Trophoblast cell (in vitro differentiated cells and primary cell): ENCODE measurements at regions not wholly inside any gene's neighbourhood (a gene's known extent, or its start where the extent isn't known, plus 50 kb on each side); places are given as distances from the start of the nearest gene placed in this dataset.

Source experiments
- DNase-seq, 2 donors: peaks; one replicate each; pipeline ENCODE4 v3.0.0-alpha.2; 2016
- H2AFZ ChIP-seq: 2 replicates; pipeline ENCODE4 v1.6.1; 2013; ENCODE audit warnings: low read length, moderate library complexity, mild to moderate bottlenecking; ENCODE audit not compliant: insufficient read depth, poor library complexity
- H2AK5ac ChIP-seq: 2 replicates; pipeline ENCODE4 v1.6.1; 2013; ENCODE audit warnings: mild to moderate bottlenecking, low read length
- H2BK120ac ChIP-seq: 2 replicates; pipeline ENCODE4 v1.6.1; 2013; ENCODE audit warnings: low read length, mild to moderate bottlenecking, moderate library complexity; ENCODE audit not compliant: insufficient read depth, poor library complexity
- H2BK12ac ChIP-seq: 2 replicates; pipeline ENCODE4 v1.6.1; 2013; ENCODE audit warnings: mild to moderate bottlenecking, low read length, moderate library complexity
- H2BK5ac ChIP-seq: 2 replicates; pipeline ENCODE4 v1.6.1; 2013; ENCODE audit warnings: low read length, low read depth, moderate library complexity, mild to moderate bottlenecking; ENCODE audit not compliant: poor library complexity
- H3K14ac ChIP-seq: 2 replicates; pipeline ENCODE4 v1.6.1; 2013; ENCODE audit warnings: mild to moderate bottlenecking, low read length
- H3K18ac ChIP-seq: 2 replicates; pipeline ENCODE4 v1.6.1; 2013; ENCODE audit warnings: mild to moderate bottlenecking, low read length
- H3K23ac ChIP-seq: 2 replicates; pipeline ENCODE4 v1.6.1; 2013; ENCODE audit warnings: low read length
- H3K27ac ChIP-seq: 2 replicates; pipeline ENCODE4 v1.5.1; 2013; ENCODE audit warnings: low read depth, mild to moderate bottlenecking, inconsistent platforms, low read length, moderate library complexity
- H3K27me3 ChIP-seq: 2 replicates; pipeline ENCODE4 v1.6.1; 2013; ENCODE audit warnings: inconsistent platforms, mild to moderate bottlenecking, low read length, moderate library complexity; ENCODE audit not compliant: insufficient read depth
- H3K36me3 ChIP-seq, 2 experiments: 1 replicate in 1 of 2; 2 replicates in 1 of 2; pipeline ENCODE4 v1.6.1; 2013; ENCODE audit warnings: low read length in 2 of 2, mild to moderate bottlenecking in 2 of 2, moderate library complexity in 1 of 2; ENCODE audit not compliant: insufficient read depth in 2 of 2, control insufficient read depth in 1 of 2
- H3K4ac ChIP-seq: 2 replicates; pipeline ENCODE4 v1.6.1; 2013; ENCODE audit warnings: low read depth, mild to moderate bottlenecking, low read length, moderate library complexity
- H3K4me1 ChIP-seq, 2 experiments: 1 replicate in 1 of 2; 2 replicates in 1 of 2; pipeline ENCODE4 v1.6.1; 2013; ENCODE audit warnings: low read length in 2 of 2, mild to moderate bottlenecking in 2 of 2, moderate library complexity in 1 of 2; ENCODE audit not compliant: insufficient read depth in 2 of 2, control insufficient read depth in 1 of 2
- H3K4me2 ChIP-seq: 2 replicates; pipeline ENCODE4 v1.6.1; 2013; ENCODE audit warnings: inconsistent platforms, mild to moderate bottlenecking, low read length, moderate library complexity
- H3K4me3 ChIP-seq: 2 replicates; pipeline ENCODE4 v1.5.1; 2013; ENCODE audit warnings: mild to moderate bottlenecking, low read depth, low read length, inconsistent platforms
- H3K79me1 ChIP-seq: one replicate; pipeline ENCODE4 v1.6.1; 2013; ENCODE audit warnings: low read length
- H3K79me2 ChIP-seq: 2 replicates; pipeline ENCODE4 v1.6.1; 2013; ENCODE audit warnings: low read length, mild to moderate bottlenecking; ENCODE audit not compliant: control insufficient read depth, insufficient read depth, poor library complexity
- H3K9ac ChIP-seq: 2 replicates; pipeline ENCODE4 v1.6.1; 2013; ENCODE audit warnings: mild to moderate bottlenecking, low read length
- H3K9me3 ChIP-seq: 2 replicates; pipeline ENCODE4 v1.6.1; 2013; ENCODE audit warnings: low read depth, mild to moderate bottlenecking, control low read depth, inconsistent platforms, low read length; ENCODE audit not compliant: insufficient read depth
- H4K12ac ChIP-seq: 2 replicates; pipeline ENCODE4 v1.6.1; 2013; ENCODE audit warnings: low read depth, mild to moderate bottlenecking, low read length, moderate library complexity
- H4K8ac ChIP-seq: 2 replicates; pipeline ENCODE4 v1.6.1; 2013; ENCODE audit warnings: low read depth, mild to moderate bottlenecking, low read length, moderate library complexity
- H4K91ac ChIP-seq: one replicate; pipeline ENCODE4 v1.6.1; 2013; ENCODE audit warnings: low read depth, mild to moderate bottlenecking, low read length, moderate library complexity
- WGBS: extraction: QIAGEN DNeasy Blood & Tissue Kit; methylation state at CpG from one replicate; pipeline ENCODE4 v1.1.7; 2013; ENCODE audit warnings: missing lambda C conversion rate; ENCODE audit not compliant: insufficient read length, insufficient coverage; ENCODE audit errors: extremely low coverage; 5-methylcytosine and 5-hydroxymethylcytosine counted together

GRCh38 chr12:89796798-89797382 is 88.3 kb upstream of the ATP2B1 start:
- no peak for DNase-seq
- no CpG with 5 or more reads among the region's 1 CpG for WGBS
- H3K4me1 ChIP-seq: peaks cover 0 to 2% of the 10 kb centered on the region in 2 experiments
- no peaks in the 10 kb centered on the region for H3K27me3 ChIP-seq
- H3K23ac ChIP-seq: no peak overlapping the region
- H3K4ac ChIP-seq: no peak overlapping the region
- H4K91ac ChIP-seq: peak overlapping the region; percentile 10
- H3K4me2 ChIP-seq: no peak overlapping the region
- H3K9me3 ChIP-seq: no peaks in the 10 kb centered on the region
- H2BK5ac ChIP-seq: no peak overlapping the region
- no peak overlapping the region for H3K18ac ChIP-seq
- H3K36me3 ChIP-seq: no peaks in the 10 kb centered on the region
- no peak overlapping the region for H2AK5ac ChIP-seq
- no peak overlapping the region for H4K12ac ChIP-seq
- no peak overlapping the region for H2BK120ac ChIP-seq
- H3K9ac ChIP-seq: no peak overlapping the region
- peaks cover 3% of the 10 kb centered on the region for H3K79me1 ChIP-seq
- no peak overlapping the region for H2AFZ ChIP-seq
- H4K8ac ChIP-seq: no peak overlapping the region
- no peak overlapping the region for H3K14ac ChIP-seq
- no peak overlapping the region for H3K27ac ChIP-seq
- no peak overlapping the region for H3K4me3 ChIP-seq
- H3K79me2 ChIP-seq: no peaks in the 10 kb centered on the region
- no peak overlapping the region for H2BK12ac ChIP-seq

- H2AFZ ChIP-seq: no peak overlapping the region
- H3K79me1 ChIP-seq: no peaks in the 10 kb centered on the region
- no peak overlapping the region for H3K4me2 ChIP-seq
- no peaks in the 10 kb centered on the region for H3K4me1 ChIP-seq
- no peak overlapping the region for H3K14ac ChIP-seq
- H2BK120ac ChIP-seq: no peak overlapping the region
- H3K9ac ChIP-seq: no peak overlapping the region
- DNase-seq: no peak
- H3K18ac ChIP-seq: no peak overlapping the region
- H3K9me3 ChIP-seq: no peaks in the 10 kb centered on the region
- H4K12ac ChIP-seq: no peak overlapping the region
- H4K8ac ChIP-seq: no peak overlapping the region
- H3K4me3 ChIP-seq: no peak overlapping the region
- H2BK12ac ChIP-seq: no peak overlapping the region
- H2AK5ac ChIP-seq: no peak overlapping the region
- no peaks in the 10 kb centered on the region for H3K36me3 ChIP-seq
- no peaks in the 10 kb centered on the region for H3K79me2 ChIP-seq
- H3K27me3 ChIP-seq: no peaks in the 10 kb centered on the region
- H3K4ac ChIP-seq: no peak overlapping the region
- no peak overlapping the region for H4K91ac ChIP-seq
- H2BK5ac ChIP-seq: no peak overlapping the region
- H3K27ac ChIP-seq: no peak overlapping the region
- H3K23ac ChIP-seq: no peak overlapping the region
Measured at GRCh38 chr12:89793946-89794345, 85.3 kb upstream of the ATP2B1 start.

- no peak overlapping the region for H2BK12ac ChIP-seq
- H3K4me3 ChIP-seq: no peak overlapping the region
- no peak overlapping the region for H2AK5ac ChIP-seq
- H3K4me2 ChIP-seq: no peak overlapping the region
- DNase-seq: peak; percentile 66 to 90
- H2BK120ac ChIP-seq: no peak overlapping the region
- no peak overlapping the region for H4K91ac ChIP-seq
- H2BK5ac ChIP-seq: peak overlapping the region; percentile 31
- H3K18ac ChIP-seq: no peak overlapping the region
- H3K79me1 ChIP-seq: no peaks in the 10 kb centered on the region
- no peak overlapping the region for H4K8ac ChIP-seq
- no peaks in the 10 kb centered on the region for H3K79me2 ChIP-seq
- H3K23ac ChIP-seq: no peak overlapping the region
- no peak overlapping the region for H3K14ac ChIP-seq
- no peak overlapping the region for H2AFZ ChIP-seq
- no peaks in the 10 kb centered on the region for H3K4me1 ChIP-seq
- no peak overlapping the region for H3K4ac ChIP-seq
- no peak overlapping the region for H4K12ac ChIP-seq
- no peaks in the 10 kb centered on the region for H3K27me3 ChIP-seq
- no peak overlapping the region for H3K9ac ChIP-seq
- WGBS: no CpG with 5 or more reads among the region's 2 CpGs
- H3K9me3 ChIP-seq: peaks cover 6% of the 10 kb centered on the region
- peaks cover 0 to 3% of the 10 kb centered on the region in 2 experiments for H3K36me3 ChIP-seq
- no peak overlapping the region for H3K27ac ChIP-seq
Measured at GRCh38 chr12:89791286-89791685, 82.6 kb upstream of the ATP2B1 start.

GRCh38 chr12:89789862-89790261 is 81.2 kb upstream of the ATP2B1 start:
- H3K14ac ChIP-seq: no peak overlapping the region
- no peak overlapping the region for H3K4me2 ChIP-seq
- H2BK12ac ChIP-seq: no peak overlapping the region
- H2BK120ac ChIP-seq: no peak overlapping the region
- no peaks in the 10 kb centered on the region for H3K79me2 ChIP-seq
- no peak overlapping the region for H2AK5ac ChIP-seq
- peaks cover 8% of the 10 kb centered on the region for H3K9me3 ChIP-seq
- no peaks in the 10 kb centered on the region for H3K79me1 ChIP-seq
- no CpG with 5 or more reads among the region's 1 CpG for WGBS
- no peak overlapping the region for H3K4me3 ChIP-seq
- no peak overlapping the region for H3K27ac ChIP-seq
- no peak overlapping the region for H3K18ac ChIP-seq
- H3K23ac ChIP-seq: no peak overlapping the region
- no peak overlapping the region for H4K12ac ChIP-seq
- no peak overlapping the region for H4K8ac ChIP-seq
- no peak overlapping the region for H3K4ac ChIP-seq
- H2AFZ ChIP-seq: no peak overlapping the region
- H2BK5ac ChIP-seq: no peak overlapping the region
- peak; percentile 81 to 95 for DNase-seq
- H3K27me3 ChIP-seq: no peaks in the 10 kb centered on the region
- no peak overlapping the region for H4K91ac ChIP-seq
- peaks cover 0 to 3% of the 10 kb centered on the region in 2 experiments for H3K36me3 ChIP-seq
- no peaks in the 10 kb centered on the region for H3K4me1 ChIP-seq
- no peak overlapping the region for H3K9ac ChIP-seq
